ENCODE measurements at regions not wholly inside any gene's neighbourhood (a gene's known extent, or its start where the extent isn't known, plus 50 kb on each side); places are given as distances from the start of the nearest gene placed in this dataset.

GRCh38 chr17:65409381-65409780 is 152.1 kb downstream of the AXIN2 start:
- no peak for TF ChIP-seq CTCF (IDR thresholded peaks at IDR 0.05)
- ATAC-seq (ENCODE audit: poor library complexity) (no peak), DNase-seq (no peak)
- intact Hi-C loops (cut with DNase I, micrococcal nuclease): no loop called here
- Histone ChIP-seq H3K36me3 (ENCODE audit: insufficient read depth, low read length) (no peaks in the 10 kb centered on the region), H3K4me1 (ENCODE audit: insufficient read depth, low read length) (no peaks in the 10 kb centered on the region), H3K4me3 (ENCODE audit: low read length) (no peak overlapping the region), H3K27ac (ENCODE audit: low read depth in 1 of 2, low read length in 2 of 2) (no peak overlapping the region), H3K9me3 (ENCODE audit: control insufficient read depth in 1 of 2, insufficient read depth in 1 of 2, low read length in 2 of 2) (peaks cover 0 to 3% of the 10 kb centered on the region in 2 experiments), H3K27me3 (ENCODE audit: control insufficient read depth in 1 of 2, insufficient read depth in 2 of 2, low read length in 2 of 2) (no peaks in the 10 kb centered on the region)
- Mint-ChIP-seq H3K4me1 (ENCODE audit: low read depth) (no peaks in the 10 kb centered on the region), H3K27me3 (no peaks in the 10 kb centered on the region), H3K27ac (no peak overlapping the region), H3K4me3 (no peak overlapping the region), H3K9me3 (no peaks in the 10 kb centered on the region), H3K36me3 (ENCODE audit: low read depth) (no peaks in the 10 kb centered on the region)
- ChIA-PET CTCF (no interaction called here), POLR2A (no interaction called here)

DNA sequence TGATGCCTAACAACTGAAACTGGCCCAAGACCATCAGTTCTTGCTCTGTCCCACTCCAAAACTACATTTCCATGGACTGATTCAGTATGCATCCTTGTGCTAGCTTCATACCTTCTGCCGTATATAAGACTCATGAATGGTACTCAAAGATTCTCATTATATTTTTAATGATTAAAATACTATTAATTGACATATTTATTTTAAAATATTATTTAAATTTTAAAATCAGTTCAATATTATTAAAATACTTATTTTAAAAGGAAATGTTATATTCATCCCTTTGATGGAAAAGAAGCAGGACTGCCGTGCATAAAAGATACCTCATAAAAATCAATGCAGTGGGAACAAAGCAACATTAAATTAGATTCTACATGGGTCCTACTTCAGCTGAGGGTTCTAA is 153.4 kb downstream of the AXIN2 start:
- H3K27ac Mint-ChIP-seq: no peak overlapping the region

DNA sequence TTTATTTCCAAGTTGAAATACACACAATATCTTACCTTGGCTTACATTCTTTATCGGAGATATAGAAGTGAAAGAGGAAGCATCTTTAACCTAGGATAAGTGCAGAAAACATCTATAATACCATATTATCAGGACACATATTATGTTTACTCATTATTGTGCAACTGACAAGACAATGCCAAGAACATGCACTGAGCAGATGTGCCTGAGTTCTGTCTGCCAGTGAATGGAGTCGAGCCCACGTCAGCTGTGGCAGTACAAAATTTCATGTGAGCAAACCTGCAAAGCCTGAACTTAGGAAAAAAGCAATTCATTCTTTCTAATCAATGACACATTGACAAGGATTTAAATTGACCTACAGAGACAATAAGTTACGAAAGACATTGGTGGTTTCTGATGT is 154.4 kb downstream of the AXIN2 start:
- no peaks in the 10 kb centered on the region for H3K36me3 Mint-ChIP-seq (ENCODE audit: low read depth)
- ChIA-PET POLR2A (no interaction called here), CTCF (no interaction called here)
- H3K36me3 ChIP-seq (ENCODE audit: insufficient read depth, low read length): no peaks in the 10 kb centered on the region
- ATAC-seq (ENCODE audit: poor library complexity): no peak
- H3K9me3 Mint-ChIP-seq: no peaks in the 10 kb centered on the region
- H3K4me3 Mint-ChIP-seq: no peak overlapping the region
- no peaks in the 10 kb centered on the region for H3K4me1 ChIP-seq (ENCODE audit: insufficient read depth, low read length)
- H3K4me1 Mint-ChIP-seq (ENCODE audit: low read depth): peaks cover 2% of the 10 kb centered on the region
- no peak for TF ChIP-seq CTCF (IDR thresholded peaks at IDR 0.05)
- intact Hi-C loops (cut with DNase I, micrococcal nuclease): no loop called here
- H3K27me3 Mint-ChIP-seq: peaks cover 2% of the 10 kb centered on the region
- no peaks in the 10 kb centered on the region for H3K27me3 ChIP-seq (ENCODE audit: control insufficient read depth in 1 of 2, insufficient read depth in 2 of 2, low read length in 2 of 2)
- no peak overlapping the region for H3K27ac ChIP-seq (ENCODE audit: low read depth in 1 of 2, low read length in 2 of 2)
- H3K4me3 ChIP-seq (ENCODE audit: low read length): no peak overlapping the region
- H3K27ac Mint-ChIP-seq: no peak overlapping the region
- H3K9me3 ChIP-seq (ENCODE audit: control insufficient read depth in 1 of 2, insufficient read depth in 1 of 2, low read length in 2 of 2): peaks cover 0 to 7% of the 10 kb centered on the region in 2 experiments
- no peak for DNase-seq

More for the DNA sequence above, 153.4 kb downstream of the AXIN2 start:
- H3K27me3 ChIP-seq (ENCODE audit: control insufficient read depth in 1 of 2, insufficient read depth in 2 of 2, low read length in 2 of 2): no peaks in the 10 kb centered on the region
- TF ChIP-seq CTCF (IDR thresholded peaks at IDR 0.05): no peak
- no peak overlapping the region for H3K27ac ChIP-seq (ENCODE audit: low read depth in 1 of 2, low read length in 2 of 2)
- Mint-ChIP-seq H3K36me3 (ENCODE audit: low read depth) (no peaks in the 10 kb centered on the region), H3K27me3 (no peaks in the 10 kb centered on the region), H3K4me3 (no peak overlapping the region), H3K4me1 (ENCODE audit: low read depth) (no peaks in the 10 kb centered on the region), H3K9me3 (no peaks in the 10 kb centered on the region)
- ChIA-PET CTCF (no interaction called here), POLR2A (no interaction called here)
- ATAC-seq (ENCODE audit: poor library complexity) (no peak), DNase-seq (no peak)
- H3K4me3 ChIP-seq (ENCODE audit: low read length): no peak overlapping the region
- intact Hi-C loops (cut with DNase I, micrococcal nuclease): no loop called here
- no peaks in the 10 kb centered on the region for H3K36me3 ChIP-seq (ENCODE audit: insufficient read depth, low read length)
- H3K9me3 ChIP-seq (ENCODE audit: control insufficient read depth in 1 of 2, insufficient read depth in 1 of 2, low read length in 2 of 2): peaks cover 0 to 6% of the 10 kb centered on the region in 2 experiments
- no peaks in the 10 kb centered on the region for H3K4me1 ChIP-seq (ENCODE audit: insufficient read depth, low read length)
